Upper lobe of left lung (tissue), 4 donors: ENCODE measurements at regions not wholly inside any gene's neighbourhood (a gene's known extent, or its start where the extent isn't known, plus 50 kb on each side); places are given as distances from the start of the nearest gene placed in this dataset.

ENCODE experiments used
- CTCF ChIP-seq, 6 experiments: fragments of 450-650 bp in 4 of 6; fragments of 200-600 bp in 2 of 6; sonication (generic) in 2 of 6; IDR thresholded peaks; one replicate each; pipeline ENCODE4 v1.5.1; 2016 to 2019; ENCODE audit warnings: antibody characterized with exemption in 6 of 6
- EP300 ChIP-seq, 4 donors: sonication (generic); formaldehyde crosslinking; IDR thresholded peaks; one replicate each; pipeline ENCODE4 v1.5.1; 2017; ENCODE audit warnings: antibody characterized with exemption in 4 of 4, control low read depth in 2 of 4
- POLR2A ChIP-seq, 4 donors: fragments of 450-650 bp; IDR thresholded peaks; one replicate each; pipeline ENCODE4 v1.5.1; 2016 to 2017; ENCODE audit warnings: antibody characterized with exemption in 4 of 4, mild to moderate bottlenecking in 2 of 4
- POLR2AphosphoS5 ChIP-seq, 2 donors: sonication (generic); formaldehyde crosslinking; IDR thresholded peaks; one replicate each; pipeline ENCODE4 v1.5.1; 2017; ENCODE audit warnings: antibody characterized with exemption in 2 of 2

- TF ChIP-seq POLR2AphosphoS5 (IDR thresholded peaks at IDR 0.05) (no peak), CTCF (IDR thresholded peaks at IDR 0.05) (no peak), POLR2A (IDR thresholded peaks at IDR 0.05) (no peak), EP300 (IDR thresholded peaks at IDR 0.05) (no peak)
Observed at GRCh38 chr4:55742655-55743202, 76.9 kb upstream of the EXOC1L start.
